GM12873 (cell line): ENCODE measurements at regions not wholly inside any gene's neighbourhood (a gene's known extent, or its start where the extent isn't known, plus 50 kb on each side); places are given as distances from the start of the nearest gene placed in this dataset.

Experiments
- TF ChIP-seq, protein P1 (sequence below): IDR thresholded peaks from 2 replicates; pipeline ENCODE4 v1.5.1; 2012; ENCODE audit warnings: low read depth, mild to moderate bottlenecking, moderate library complexity, low read length, control low read depth; ENCODE audit not compliant: insufficient read depth; ENCODE audit errors: missing control alignments

GRCh38 chr3:110799271-110799670 is 272.3 kb upstream of the NECTIN3 start:
- TF ChIP-seq, protein P1, sequence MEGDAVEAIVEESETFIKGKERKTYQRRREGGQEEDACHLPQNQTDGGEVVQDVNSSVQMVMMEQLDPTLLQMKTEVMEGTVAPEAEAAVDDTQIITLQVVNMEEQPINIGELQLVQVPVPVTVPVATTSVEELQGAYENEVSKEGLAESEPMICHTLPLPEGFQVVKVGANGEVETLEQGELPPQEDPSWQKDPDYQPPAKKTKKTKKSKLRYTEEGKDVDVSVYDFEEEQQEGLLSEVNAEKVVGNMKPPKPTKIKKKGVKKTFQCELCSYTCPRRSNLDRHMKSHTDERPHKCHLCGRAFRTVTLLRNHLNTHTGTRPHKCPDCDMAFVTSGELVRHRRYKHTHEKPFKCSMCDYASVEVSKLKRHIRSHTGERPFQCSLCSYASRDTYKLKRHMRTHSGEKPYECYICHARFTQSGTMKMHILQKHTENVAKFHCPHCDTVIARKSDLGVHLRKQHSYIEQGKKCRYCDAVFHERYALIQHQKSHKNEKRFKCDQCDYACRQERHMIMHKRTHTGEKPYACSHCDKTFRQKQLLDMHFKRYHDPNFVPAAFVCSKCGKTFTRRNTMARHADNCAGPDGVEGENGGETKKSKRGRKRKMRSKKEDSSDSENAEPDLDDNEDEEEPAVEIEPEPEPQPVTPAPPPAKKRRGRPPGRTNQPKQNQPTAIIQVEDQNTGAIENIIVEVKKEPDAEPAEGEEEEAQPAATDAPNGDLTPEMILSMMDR: no peak

GRCh38 chr3:110804856-110805255 is 266.8 kb upstream of the NECTIN3 start:
- TF ChIP-seq, protein P1: no peak

GRCh38 chr3:110806924-110807323 is 264.7 kb upstream of the NECTIN3 start:
- TF ChIP-seq, protein P1: no peak

DNA sequence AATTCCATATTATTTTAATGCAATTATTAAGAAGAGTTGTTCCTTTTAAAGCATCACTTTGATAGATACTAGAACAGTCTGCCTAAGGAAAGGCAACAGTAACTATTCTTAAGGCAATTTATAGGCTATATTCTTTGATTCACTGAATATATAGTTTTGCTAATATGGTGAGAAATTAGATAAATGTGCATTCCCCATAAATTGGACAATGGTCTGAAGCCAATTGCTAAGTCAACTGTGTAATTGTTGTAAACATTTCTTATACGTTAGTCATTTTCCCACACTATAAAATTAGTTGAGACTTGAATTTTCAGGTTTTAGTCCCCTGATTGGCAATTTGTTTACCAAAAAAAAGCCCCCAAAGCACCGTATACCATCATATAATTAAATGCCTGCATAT is 263.0 kb upstream of the NECTIN3 start:
- TF ChIP-seq, protein P1: no peak

- TF ChIP-seq, protein P1: no peak
These were observed 261.3 kb upstream of the NECTIN3 start for GRCh38 chr3:110810356-110810755.

- TF ChIP-seq, protein P1: no peak
These were observed 260.6 kb upstream of the NECTIN3 start for GRCh38 chr3:110811050-110811449.

DNA sequence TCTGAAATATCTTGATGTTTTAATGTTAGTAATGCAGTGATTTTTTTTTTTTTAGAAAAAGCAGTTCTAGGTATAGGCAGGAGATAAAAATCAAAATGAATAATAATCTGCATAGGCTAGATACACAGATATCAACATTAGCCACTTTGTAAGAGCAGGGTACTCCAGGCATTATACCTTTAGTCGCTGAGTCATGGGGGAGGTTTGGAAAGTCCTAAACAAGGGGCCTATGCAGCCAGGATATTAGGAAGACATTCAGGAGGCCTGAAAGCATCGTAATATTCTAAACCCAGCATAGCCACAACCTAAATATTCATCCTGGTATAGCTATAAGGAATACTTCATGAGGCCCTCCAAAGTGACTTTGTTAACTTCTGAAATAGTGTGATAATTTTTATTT is 258.1 kb upstream of the NECTIN3 start:
- TF ChIP-seq, protein P1: no peak
